A549 (cell line): ENCODE measurements at regions not wholly inside any gene's neighbourhood (a gene's known extent, or its start where the extent isn't known, plus 50 kb on each side); places are given as distances from the start of the nearest gene placed in this dataset.

Source experiments
- CTCF ChIP-seq: fragments of >200 bp; sonication (Bioruptor Twin); formaldehyde crosslinking; IDR thresholded peaks from 3 replicates; pipeline ENCODE4 v1.5.1; 2016
- KDM5A ChIP-seq: fragments of 200-600 bp; sonication (generic); IDR thresholded peaks from 2 replicates; pipeline ENCODE4 v1.6.1; 2016; ENCODE audit warnings: antibody characterized with exemption, mild to moderate bottlenecking
- MAFK ChIP-seq: fragments of 450-650 bp; IDR thresholded peaks from 2 replicates; pipeline ENCODE4 v1.6.1; 2014; ENCODE audit not compliant: partially characterized antibody
- POLR2A ChIP-seq: IDR thresholded peaks from 2 replicates; pipeline ENCODE4 v1.6.1; 2012; ENCODE audit warnings: mild to moderate bottlenecking, low read length
- RCOR1 ChIP-seq: fragments of 150-350 bp; IDR thresholded peaks from 2 replicates; pipeline ENCODE4 v1.6.1; 2014; ENCODE audit warnings: antibody characterized with exemption, low read length, low read depth
- SMC3 ChIP-seq: fragments of >200 bp; sonication (Bioruptor Twin); formaldehyde crosslinking; IDR thresholded peaks from 3 replicates; pipeline ENCODE4 v1.6.1; 2018; ENCODE audit warnings: inconsistent platforms
- USF2 ChIP-seq: fragments of 450-650 bp; IDR thresholded peaks from 2 replicates; pipeline ENCODE4 v1.6.1; 2014; ENCODE audit warnings: antibody characterized with exemption

- TF ChIP-seq MAFK: no peak
- no peak for TF ChIP-seq USF2
- no peak for TF ChIP-seq CTCF
- no peak for TF ChIP-seq SMC3
- TF ChIP-seq POLR2A: no peak
- TF ChIP-seq KDM5A: no peak
- TF ChIP-seq RCOR1: no peak
Measured at GRCh38 chr5:5805916-5806315, 383.4 kb downstream of the ICE1 start.
